HEK293 (cell line): ENCODE measurements at regions not wholly inside any gene's neighbourhood (a gene's known extent, or its start where the extent isn't known, plus 50 kb on each side); places are given as distances from the start of the nearest gene placed in this dataset.

Experiments used
- CTCF ChIA-PET: fragments of 350-600 bp; formaldehyde crosslinking; extraction: SDS; loops from one replicate; lab custom pipeline; 2021; ENCODE audit warnings: antibody characterized with exemption; lab: Yijun Ruan, JAX
- POLR2A ChIA-PET: fragments of 300-600 bp; formaldehyde crosslinking; extraction: SDS; loops from one replicate; lab custom pipeline; 2020; ENCODE audit warnings: antibody characterized with exemption, inconsistent platforms; lab: Yijun Ruan, JAX
- H3K27ac ChIP-seq: fragments of 200-500 bp; sonication (Bioruptor generic); 2 replicates; pipeline ENCODE4 v1.5.1; 2014; ENCODE audit warnings: low read depth, low read length, control low read depth, inconsistent platforms; ENCODE audit errors: extremely low read depth
- H3K36me3 ChIP-seq, 2 experiments: fragments of 200-500 bp in 1 of 2; sonication (Bioruptor generic) in 1 of 2; 1 replicate in 1 of 2; 2 replicates in 1 of 2; pipeline ENCODE4 v1.5.1; 2014 to 2017; ENCODE audit warnings: inconsistent platforms in 2 of 2, low read length in 2 of 2; ENCODE audit not compliant: control insufficient read depth in 2 of 2, insufficient read depth in 1 of 2
- H3K4me1 ChIP-seq: fragments of 200-500 bp; sonication (Bioruptor generic); 2 replicates; pipeline ENCODE4 v1.5.1; 2014; ENCODE audit warnings: mild to moderate bottlenecking, low read length, inconsistent platforms; ENCODE audit not compliant: control insufficient read depth, insufficient read depth
- H3K4me3 ChIP-seq: 2 replicates; pipeline ENCODE4 v1.5.1; 2011; ENCODE audit warnings: low read depth, mild to moderate bottlenecking, control low read depth, low read length, moderate library complexity
- H3K9me3 ChIP-seq: fragments of 200-500 bp; sonication (Bioruptor generic); 2 replicates; pipeline ENCODE4 v1.5.1; 2014; ENCODE audit warnings: low read depth, low read length, inconsistent platforms; ENCODE audit not compliant: control insufficient read depth, insufficient read depth
- EGR2 ChIP-seq: fragments of 450-650 bp; formaldehyde crosslinking; IDR thresholded peaks from 2 replicates; pipeline ENCODE4 v1.5.1; 2016; ENCODE audit warnings: low read depth, missing biosample characterization, missing genetic modification characterization
- FEZF1 ChIP-seq: fragments of 450-650 bp; formaldehyde crosslinking; IDR thresholded peaks from 2 replicates; pipeline ENCODE4 v1.5.1; 2016; ENCODE audit warnings: missing biosample characterization, missing genetic modification characterization
- GFI1B ChIP-seq: fragments of 450-650 bp; formaldehyde crosslinking; IDR thresholded peaks from 2 replicates; pipeline ENCODE4 v1.5.1; 2016; ENCODE audit warnings: missing biosample characterization, missing genetic modification characterization
- GLIS2 ChIP-seq: fragments of 450-650 bp; formaldehyde crosslinking; IDR thresholded peaks from 2 replicates; pipeline ENCODE4 v1.5.1; 2016; ENCODE audit warnings: missing biosample characterization, missing genetic modification characterization
- OVOL3 ChIP-seq: fragments of 450-650 bp; formaldehyde crosslinking; IDR thresholded peaks from 2 replicates; pipeline ENCODE4 v1.5.1; 2016; ENCODE audit warnings: missing biosample characterization, missing genetic modification characterization
- REPIN1 ChIP-seq: fragments of 450-650 bp; formaldehyde crosslinking; IDR thresholded peaks from 2 replicates; pipeline ENCODE4 v1.5.1; 2017; ENCODE audit warnings: missing biosample characterization, missing genetic modification characterization, low read depth
- REST ChIP-seq: fragments of 450-650 bp; formaldehyde crosslinking; IDR thresholded peaks from 2 replicates; pipeline ENCODE4 v1.5.1; 2016; ENCODE audit warnings: missing biosample characterization, missing genetic modification characterization
- ZBTB20 ChIP-seq: fragments of 450-650 bp; formaldehyde crosslinking; IDR thresholded peaks from 2 replicates; pipeline ENCODE4 v1.5.1; 2016; ENCODE audit warnings: missing biosample characterization, missing genetic modification characterization
- ZNF112 ChIP-seq: fragments of 450-650 bp; formaldehyde crosslinking; IDR thresholded peaks from 2 replicates; pipeline ENCODE4 v1.5.0; 2017; ENCODE audit warnings: missing biosample characterization, missing genetic modification characterization
- ZNF114 ChIP-seq: fragments of 450-650 bp; formaldehyde crosslinking; IDR thresholded peaks from 2 replicates; pipeline ENCODE4 v1.5.0; 2017; ENCODE audit warnings: missing biosample characterization, missing genetic modification characterization
- ZNF221 ChIP-seq: fragments of 450-650 bp; formaldehyde crosslinking; IDR thresholded peaks from 2 replicates; pipeline ENCODE4 v1.5.1; 2017; ENCODE audit warnings: missing biosample characterization, missing genetic modification characterization, borderline replicate concordance
- ZNF266 ChIP-seq: fragments of 450-650 bp; formaldehyde crosslinking; IDR thresholded peaks from 2 replicates; pipeline ENCODE4 v1.5.1; 2016; ENCODE audit warnings: missing biosample characterization, missing genetic modification characterization, low read depth
- ZNF488 ChIP-seq: fragments of 450-650 bp; formaldehyde crosslinking; IDR thresholded peaks from 2 replicates; pipeline ENCODE4 v1.5.1; 2016; ENCODE audit warnings: missing biosample characterization, missing genetic modification characterization
- ZNF521 ChIP-seq: fragments of 450-650 bp; formaldehyde crosslinking; IDR thresholded peaks from 2 replicates; pipeline ENCODE4 v1.5.1; 2017; ENCODE audit warnings: missing biosample characterization, mild to moderate bottlenecking, missing genetic modification characterization
- ZNF530 ChIP-seq: fragments of 450-650 bp; formaldehyde crosslinking; IDR thresholded peaks from 2 replicates; pipeline ENCODE4 v1.5.1; 2016; ENCODE audit warnings: low read depth, missing biosample characterization, missing genetic modification characterization
- ZNF555 ChIP-seq: fragments of 450-650 bp; formaldehyde crosslinking; conservative IDR thresholded peaks from 2 replicates; pipeline ENCODE4 v1.5.1; 2017; ENCODE audit warnings: missing biosample characterization, mild to moderate bottlenecking, missing genetic modification characterization, inconsistent platforms
- ZNF600 ChIP-seq: fragments of 450-650 bp; formaldehyde crosslinking; IDR thresholded peaks from 2 replicates; pipeline ENCODE4 v1.5.1; 2016; ENCODE audit warnings: missing biosample characterization, missing genetic modification characterization
- ZNF664 ChIP-seq: fragments of 450-650 bp; formaldehyde crosslinking; IDR thresholded peaks from 2 replicates; pipeline ENCODE4 v1.5.1; 2016; ENCODE audit warnings: missing biosample characterization, missing genetic modification characterization
- ZNF704 ChIP-seq: fragments of 450-650 bp; formaldehyde crosslinking; IDR thresholded peaks from 2 replicates; pipeline ENCODE4 v1.5.1; 2016; ENCODE audit warnings: missing biosample characterization, missing genetic modification characterization
- ZNF830 ChIP-seq: fragments of 450-650 bp; IDR thresholded peaks from 2 replicates; pipeline ENCODE4 v1.5.0; 2018; ENCODE audit warnings: missing biosample characterization, missing genetic modification characterization, low read depth, mild to moderate bottlenecking, moderate library complexity
- ZSCAN16 ChIP-seq: fragments of 450-650 bp; formaldehyde crosslinking; IDR thresholded peaks from 2 replicates; pipeline ENCODE4 v1.5.1; 2016; ENCODE audit warnings: missing biosample characterization, missing genetic modification characterization
- ZSCAN30 ChIP-seq: fragments of 450-650 bp; IDR thresholded peaks from 2 replicates; pipeline ENCODE4 v1.5.1; 2018; ENCODE audit warnings: missing biosample characterization, mild to moderate bottlenecking, missing genetic modification characterization, moderate library complexity
- TF ChIP-seq, protein P1 (sequence below): fragments of 450-650 bp; formaldehyde crosslinking; IDR thresholded peaks from 2 replicates; pipeline ENCODE4 v1.5.1; 2016; ENCODE audit warnings: missing biosample characterization, missing genetic modification characterization
- TF ChIP-seq, protein P2 (sequence below): fragments of 450-650 bp; formaldehyde crosslinking; IDR thresholded peaks from 2 replicates; pipeline ENCODE4 v1.5.1; 2017; ENCODE audit warnings: missing biosample characterization, missing genetic modification characterization
- TF ChIP-seq, protein P3 (sequence below): fragments of 450-650 bp; formaldehyde crosslinking; IDR thresholded peaks from 2 replicates; pipeline ENCODE4 v1.5.1; 2016; ENCODE audit warnings: missing biosample characterization, missing genetic modification characterization

- Histone ChIP-seq H3K27ac (no peak overlapping the region), H3K36me3 (no peaks in the 10 kb centered on the region), H3K9me3 (no peaks in the 10 kb centered on the region), H3K4me3 (no peak overlapping the region), H3K4me1 (no peaks in the 10 kb centered on the region)
- TF ChIP-seq ZNF221 (tag by site-specific recombination) (no peak), ZNF664 (tag by site-specific recombination) (no peak), GLIS2 (tag by site-specific recombination) (no peak), ZBTB20 (tag by site-specific recombination) (no peak), ZSCAN30 (tag by site-specific recombination) (no peak), ZNF555 (tag by site-specific recombination) (no peak), ZNF600 (no peak), ZNF530 (tag by site-specific recombination) (no peak), EGR2 (tag by site-specific recombination) (no peak)
- ChIA-PET POLR2A (interaction anchor here (0.7 kb wide), 1 partner anchor 306 kb away, joined by 5 read pairs; no protein-coding TSS in a partner anchor), CTCF (interaction anchor here (2.5 kb wide), 1 partner anchor 12 kb away, joined by 13 read pairs; no protein-coding TSS in a partner anchor)
These were observed 54.1 kb upstream of the LY86 start for GRCh38 chr6:6534399-6534798.

- CTCF ChIA-PET: interaction anchor here (0.6 to 0.7 kb wide), 3 partner anchors 9 to 489 kb away, joined by 3 to 5 read pairs (median 3); no protein-coding TSS in a partner anchor
- H3K9me3 ChIP-seq: no peaks in the 10 kb centered on the region
- H3K4me1 ChIP-seq: no peaks in the 10 kb centered on the region
- POLR2A ChIA-PET: no interaction called here
- no peak overlapping the region for H3K4me3 ChIP-seq
- H3K27ac ChIP-seq: no peak overlapping the region
- H3K36me3 ChIP-seq: no peaks in the 10 kb centered on the region
- TF ChIP-seq ZNF704 (tag by site-specific recombination) (no peak), REST (tag by site-specific recombination) (no peak), ZNF112 (tag by site-specific recombination) (no peak), ZSCAN16 (tag by site-specific recombination) (no peak), FEZF1 (tag by site-specific recombination) (no peak), ZNF521 (no peak), OVOL3 (tag by site-specific recombination) (no peak), ZNF830 (no peak), GFI1B (tag by site-specific recombination) (no peak), REPIN1 (tag by site-specific recombination) (no peak), ZNF530 (tag by site-specific recombination) (no peak), ZNF266 (tag by site-specific recombination) (no peak), ZNF488 (tag by site-specific recombination) (no peak), ZNF114 (tag by site-specific recombination) (no peak)
- TF ChIP-seq, protein P1, sequence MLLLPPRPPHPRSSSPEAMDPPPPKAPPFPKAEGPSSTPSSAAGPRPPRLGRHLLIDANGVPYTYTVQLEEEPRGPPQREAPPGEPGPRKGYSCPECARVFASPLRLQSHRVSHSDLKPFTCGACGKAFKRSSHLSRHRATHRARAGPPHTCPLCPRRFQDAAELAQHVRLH (tag by site-specific recombination): no peak
- TF ChIP-seq, protein P2, sequence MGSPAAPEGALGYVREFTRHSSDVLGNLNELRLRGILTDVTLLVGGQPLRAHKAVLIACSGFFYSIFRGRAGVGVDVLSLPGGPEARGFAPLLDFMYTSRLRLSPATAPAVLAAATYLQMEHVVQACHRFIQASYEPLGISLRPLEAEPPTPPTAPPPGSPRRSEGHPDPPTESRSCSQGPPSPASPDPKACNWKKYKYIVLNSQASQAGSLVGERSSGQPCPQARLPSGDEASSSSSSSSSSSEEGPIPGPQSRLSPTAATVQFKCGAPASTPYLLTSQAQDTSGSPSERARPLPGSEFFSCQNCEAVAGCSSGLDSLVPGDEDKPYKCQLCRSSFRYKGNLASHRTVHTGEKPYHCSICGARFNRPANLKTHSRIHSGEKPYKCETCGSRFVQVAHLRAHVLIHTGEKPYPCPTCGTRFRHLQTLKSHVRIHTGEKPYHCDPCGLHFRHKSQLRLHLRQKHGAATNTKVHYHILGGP: no peak
- TF ChIP-seq, protein P3, sequence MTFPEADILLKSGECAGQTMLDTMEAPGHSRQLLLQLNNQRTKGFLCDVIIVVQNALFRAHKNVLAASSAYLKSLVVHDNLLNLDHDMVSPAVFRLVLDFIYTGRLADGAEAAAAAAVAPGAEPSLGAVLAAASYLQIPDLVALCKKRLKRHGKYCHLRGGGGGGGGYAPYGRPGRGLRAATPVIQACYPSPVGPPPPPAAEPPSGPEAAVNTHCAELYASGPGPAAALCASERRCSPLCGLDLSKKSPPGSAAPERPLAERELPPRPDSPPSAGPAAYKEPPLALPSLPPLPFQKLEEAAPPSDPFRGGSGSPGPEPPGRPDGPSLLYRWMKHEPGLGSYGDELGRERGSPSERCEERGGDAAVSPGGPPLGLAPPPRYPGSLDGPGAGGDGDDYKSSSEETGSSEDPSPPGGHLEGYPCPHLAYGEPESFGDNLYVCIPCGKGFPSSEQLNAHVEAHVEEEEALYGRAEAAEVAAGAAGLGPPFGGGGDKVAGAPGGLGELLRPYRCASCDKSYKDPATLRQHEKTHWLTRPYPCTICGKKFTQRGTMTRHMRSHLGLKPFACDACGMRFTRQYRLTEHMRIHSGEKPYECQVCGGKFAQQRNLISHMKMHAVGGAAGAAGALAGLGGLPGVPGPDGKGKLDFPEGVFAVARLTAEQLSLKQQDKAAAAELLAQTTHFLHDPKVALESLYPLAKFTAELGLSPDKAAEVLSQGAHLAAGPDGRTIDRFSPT (tag by site-specific recombination): no peak
These were observed 50.8 kb upstream of the LY86 start for GRCh38 chr6:6537488-6538260.
